Heart left ventricle (tissue), 13 donors: ENCODE measurements at regions not wholly inside any gene's neighbourhood (a gene's known extent, or its start where the extent isn't known, plus 50 kb on each side); places are given as distances from the start of the nearest gene placed in this dataset.

Experiments
- POLR2A ChIP-seq, 2 donors: fragments of 450-650 bp; IDR thresholded peaks; one replicate each; pipeline ENCODE4 v1.6.1; 2017; ENCODE audit warnings: antibody characterized with exemption in 2 of 2, mild to moderate bottlenecking in 2 of 2, moderate library complexity in 2 of 2
- TF ChIP-seq, protein P1 (sequence below), 12 donors: fragments of 200-600 bp; sonication (generic) in 4 of 12; IDR thresholded peaks; one replicate each; pipeline versions ENCODE4 v1.5.0 to v1.8.0; 2018 to 2022; ENCODE audit warnings: antibody characterized with exemption in 12 of 12, mild to moderate bottlenecking in 5 of 12
- donor health status: ischemic (EF 13 %, LVEDD 7.1; RV severe dilation, severe dysfunction).
- donor health status: DM: no; HTN: yes; CAD: no.
- donor health status: DM: no; HTN: no; CAD: no.
- donor health status: ischemic (EF 25% LVEDD 6.9; RV normal size, moderate dysfunction).
- donor health status: ischemic (EF 25% LVEDD 5.7; RV mildly dilated, moderate dysfunction).
- donor health status: ischemic (EF 35%, LVEDD 5.7; RV mildly dilated, moderate dysfunction).
- donor health status: nonischemic (EF 11% LVEDD 7.7; RV severe dilation, severe dysfunction).
- donor health status: DM: yes; HTN: yes; CAD: no.
- donor health status: PGD.
- donor health status: ischemic (EF 29% LVEDD 5.4; RV normal size, mild dysfunction).
- donor health status: nonischemic (EF 23%, LVEDD 6.1; RV moderate dilation, normal function).

DNA sequence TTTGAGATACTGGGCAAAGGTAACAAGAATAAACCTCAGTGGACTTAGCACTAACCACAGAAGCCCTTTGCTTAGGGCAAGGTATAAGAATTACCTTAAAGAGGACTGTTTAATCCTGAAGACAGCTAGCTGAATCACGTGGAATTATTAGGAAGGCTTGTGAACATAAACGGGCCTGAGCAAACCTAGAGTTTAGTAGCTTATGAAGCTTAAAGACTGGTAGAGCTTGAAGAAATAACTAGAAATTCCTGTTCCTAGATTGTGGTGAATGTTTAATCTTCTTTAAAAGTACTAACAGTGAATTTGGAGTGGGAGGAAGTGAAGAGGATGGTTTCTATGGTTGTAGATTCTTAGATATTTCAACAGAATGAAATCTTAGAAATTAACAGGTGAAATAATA, 428.9 kb upstream of the THRB start:
- TF ChIP-seq, protein P1, sequence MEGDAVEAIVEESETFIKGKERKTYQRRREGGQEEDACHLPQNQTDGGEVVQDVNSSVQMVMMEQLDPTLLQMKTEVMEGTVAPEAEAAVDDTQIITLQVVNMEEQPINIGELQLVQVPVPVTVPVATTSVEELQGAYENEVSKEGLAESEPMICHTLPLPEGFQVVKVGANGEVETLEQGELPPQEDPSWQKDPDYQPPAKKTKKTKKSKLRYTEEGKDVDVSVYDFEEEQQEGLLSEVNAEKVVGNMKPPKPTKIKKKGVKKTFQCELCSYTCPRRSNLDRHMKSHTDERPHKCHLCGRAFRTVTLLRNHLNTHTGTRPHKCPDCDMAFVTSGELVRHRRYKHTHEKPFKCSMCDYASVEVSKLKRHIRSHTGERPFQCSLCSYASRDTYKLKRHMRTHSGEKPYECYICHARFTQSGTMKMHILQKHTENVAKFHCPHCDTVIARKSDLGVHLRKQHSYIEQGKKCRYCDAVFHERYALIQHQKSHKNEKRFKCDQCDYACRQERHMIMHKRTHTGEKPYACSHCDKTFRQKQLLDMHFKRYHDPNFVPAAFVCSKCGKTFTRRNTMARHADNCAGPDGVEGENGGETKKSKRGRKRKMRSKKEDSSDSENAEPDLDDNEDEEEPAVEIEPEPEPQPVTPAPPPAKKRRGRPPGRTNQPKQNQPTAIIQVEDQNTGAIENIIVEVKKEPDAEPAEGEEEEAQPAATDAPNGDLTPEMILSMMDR (IDR thresholded peaks at IDR 0.05) = no peak
- no peak for TF ChIP-seq POLR2A (IDR thresholded peaks at IDR 0.05)
